ENCODE measurements at regions not wholly inside any gene's neighbourhood (a gene's known extent, or its start where the extent isn't known, plus 50 kb on each side); places are given as distances from the start of the nearest gene placed in this dataset.

DNA sequence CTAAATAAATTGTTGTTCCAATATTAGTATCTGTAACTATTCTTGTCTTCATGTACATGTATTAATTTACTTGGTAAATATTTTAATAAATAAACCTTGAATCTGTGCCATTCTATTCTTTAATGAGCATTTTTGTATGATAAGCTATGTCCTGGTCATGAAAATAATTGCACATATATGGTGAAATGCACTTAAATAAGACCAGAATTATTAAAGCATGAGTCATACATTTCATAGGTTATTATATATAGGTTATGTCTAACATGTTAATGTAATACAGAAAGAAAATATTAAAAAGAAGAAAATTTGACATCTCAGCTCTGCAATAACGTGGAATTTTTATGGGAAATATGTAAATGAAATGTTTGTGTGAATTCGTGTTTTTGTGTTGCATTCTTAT, 1168.1 kb downstream of the TAF11L14 start (continued):
- no peak for TF ChIP-seq NANOG (IDR thresholded peaks at IDR 0.05; ENCODE audit: insufficient read depth, low read depth, low read length, poor library complexity, severe bottlenecking)
- TF ChIP-seq YY1 (IDR thresholded peaks at IDR 0.05; ENCODE audit: low read depth, low read length) = no peak
- no peak for TF ChIP-seq POLR2A (IDR thresholded peaks at IDR 0.05; ENCODE audit: control extremely low read depth in 1 of 2, low read depth in 2 of 2, low read length in 2 of 2)
- TF ChIP-seq, protein P1, sequence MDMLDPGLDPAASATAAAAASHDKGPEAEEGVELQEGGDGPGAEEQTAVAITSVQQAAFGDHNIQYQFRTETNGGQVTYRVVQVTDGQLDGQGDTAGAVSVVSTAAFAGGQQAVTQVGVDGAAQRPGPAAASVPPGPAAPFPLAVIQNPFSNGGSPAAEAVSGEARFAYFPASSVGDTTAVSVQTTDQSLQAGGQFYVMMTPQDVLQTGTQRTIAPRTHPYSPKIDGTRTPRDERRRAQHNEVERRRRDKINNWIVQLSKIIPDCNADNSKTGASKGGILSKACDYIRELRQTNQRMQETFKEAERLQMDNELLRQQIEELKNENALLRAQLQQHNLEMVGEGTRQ (IDR thresholded peaks at IDR 0.05; ENCODE audit: low read length) = no peak
- TF ChIP-seq RAD21 (IDR thresholded peaks at IDR 0.05 in 1 of 2, conservative IDR thresholded peaks at IDR 0.05 in 1 of 2; ENCODE audit: low read depth in 2 of 2, low read length in 2 of 2) = no peak
- TF ChIP-seq, protein P2, sequence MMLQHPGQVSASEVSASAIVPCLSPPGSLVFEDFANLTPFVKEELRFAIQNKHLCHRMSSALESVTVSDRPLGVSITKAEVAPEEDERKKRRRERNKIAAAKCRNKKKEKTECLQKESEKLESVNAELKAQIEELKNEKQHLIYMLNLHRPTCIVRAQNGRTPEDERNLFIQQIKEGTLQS (IDR thresholded peaks at IDR 0.05; ENCODE audit: insufficient read depth, low read depth, low read length) = no peak
- TF ChIP-seq KDM5A (IDR thresholded peaks at IDR 0.05; ENCODE audit: low read length) = no peak

Data from H1 (cell line).